GM12878 (cell line): ENCODE measurements at regions not wholly inside any gene's neighbourhood (a gene's known extent, or its start where the extent isn't known, plus 50 kb on each side); places are given as distances from the start of the nearest gene placed in this dataset.

ENCODE experiments used
- ATAC-seq: fragments of 200-7000 bp; cut with Tn5 transposase; 3 replicates; pipeline ENCODE4 v1.9.1; 2020; ENCODE audit warnings: mild to moderate bottlenecking, moderate library complexity
- BruUV-seq: library from RNA; stranded (reverse); fragments of 400-500 nt; replicated peaks from 2 replicates; lab custom pipeline; 2021; lab: Mats Ljungman, UMichigan
- CTCF ChIA-PET: fragments of 300-600 bp; sonication (Branson Sonifier 250); formaldehyde crosslinking; extraction: SDS; loops from one replicate; lab custom pipeline; 2021; ENCODE audit warnings: inconsistent platforms; lab: Yijun Ruan, JAX
- POLR2A ChIA-PET: fragments of 350-600 bp; formaldehyde crosslinking; extraction: SDS; loops from one replicate; lab custom pipeline; 2021; ENCODE audit warnings: inconsistent platforms; lab: Charles Lee
- RAD21 ChIA-PET: fragments of 300-600 bp; sonication (Branson Sonifier 250); formaldehyde crosslinking; loops from one replicate; lab custom pipeline; 2023; ENCODE audit warnings: antibody characterized with exemption; ENCODE audit not compliant: unreplicated experiment; lab: Charles Lee
- SMC1A ChIA-PET: fragments of 300-600 bp; sonication (Branson Sonifier 250); formaldehyde crosslinking; loops from one replicate; lab custom pipeline; 2023; ENCODE audit not compliant: unreplicated experiment, uncharacterized antibody; lab: Charles Lee
- DNase-seq: peaks from one replicate; pipeline ENCODE4 v3.0.0-alpha.2; 2011; ENCODE audit warnings: low read depth, low spot score
- FAIRE-seq: peaks from 3 replicates; lab custom pipeline; 2011; peaks lifted over from hg19 to GRCh38; lab: Jason Lieb, UNC
- H2AFZ ChIP-seq: 2 replicates; pipeline ENCODE4 v1.6.0; 2011; ENCODE audit warnings: low read depth, low read length, control low read depth; ENCODE audit not compliant: control insufficient read depth
- H3K27ac ChIP-seq: 2 replicates; pipeline ENCODE4 v1.5.1; 2011; ENCODE audit warnings: control low read depth; ENCODE audit not compliant: control insufficient read depth, insufficient read depth
- H3K27me3 ChIP-seq, 2 experiments: replicated peaks in 1 of 2; 2 replicates each; pipeline versions ENCODE4 v1.6.0 to v1.6.1; 2011; ENCODE audit warnings: low read length in 1 of 2; ENCODE audit not compliant: control insufficient read depth in 2 of 2, insufficient read depth in 2 of 2
- H3K36me3 ChIP-seq, 2 experiments: 2 replicates each; pipeline ENCODE4 v1.5.1; 2011; ENCODE audit warnings: low read length in 1 of 2; ENCODE audit not compliant: control insufficient read depth in 2 of 2, insufficient read depth in 2 of 2
- H3K4me1 ChIP-seq: 2 replicates; pipeline ENCODE4 v1.6.1; 2011; ENCODE audit warnings: mild to moderate bottlenecking, low read length, moderate library complexity, mixed read lengths; ENCODE audit not compliant: control insufficient read depth, insufficient read depth
- H3K4me2 ChIP-seq: 2 replicates; pipeline ENCODE4 v1.6.0; 2011; ENCODE audit warnings: control low read depth; ENCODE audit not compliant: control insufficient read depth, insufficient read depth
- H3K4me3 ChIP-seq: fragments of 200-600 bp; sonication (generic); 2 replicates; pipeline ENCODE4 v1.5.1; 2016
- H3K79me2 ChIP-seq: 2 replicates; pipeline ENCODE4 v1.6.0; 2011; ENCODE audit warnings: low read length; ENCODE audit not compliant: control insufficient read depth, insufficient read depth
- H3K9ac ChIP-seq: 2 replicates; pipeline ENCODE4 v1.8.0; 2011; ENCODE audit warnings: low read length, control low read depth, mixed read lengths; ENCODE audit not compliant: control insufficient read depth, insufficient read depth
- H3K9me3 ChIP-seq: replicated peaks from 3 replicates; pipeline ENCODE4 v1.5.1; 2011; ENCODE audit warnings: mild to moderate bottlenecking, low read length; ENCODE audit not compliant: control insufficient read depth, insufficient read depth
- H4K20me1 ChIP-seq: 2 replicates; pipeline ENCODE4 v1.6.0; 2011; ENCODE audit not compliant: control insufficient read depth, insufficient read depth
- BMI1 ChIP-seq: fragments of 450-650 bp; IDR thresholded peaks from 2 replicates; pipeline ENCODE4 v1.6.1; 2016; ENCODE audit warnings: mild to moderate bottlenecking, moderate library complexity, borderline replicate concordance
- CBX5 ChIP-seq: sonication (generic); IDR thresholded peaks from 2 replicates; pipeline ENCODE4 v1.6.1; 2016; ENCODE audit warnings: low read depth, moderate library complexity, mild to moderate bottlenecking, inconsistent platforms
- CHD1 ChIP-seq: IDR thresholded peaks from 2 replicates; pipeline ENCODE4 v1.6.1; 2012; ENCODE audit warnings: low read depth, low read length, improper control_type of control experiment
- DPF2 ChIP-seq: fragments of 450-650 bp; IDR thresholded peaks from 2 replicates; pipeline ENCODE4 v1.6.1; 2017; ENCODE audit warnings: mild to moderate bottlenecking
- HDGF ChIP-seq: fragments of 450-650 bp; IDR thresholded peaks from 2 replicates; pipeline ENCODE4 v1.6.1; 2016; ENCODE audit warnings: antibody characterized with exemption
- NFIC ChIP-seq: IDR thresholded peaks from 2 replicates; pipeline ENCODE4 v1.6.1; 2012; ENCODE audit warnings: low read depth, mild to moderate bottlenecking, inconsistent platforms, low read length, moderate library complexity
- STAT3 ChIP-seq: IDR thresholded peaks from 2 replicates; pipeline ENCODE4 v1.6.1; 2011; ENCODE audit warnings: low read depth, low read length, improper control_type of control experiment
- SUPT20H ChIP-seq: IDR thresholded peaks from 2 replicates; pipeline ENCODE4 v1.6.1; 2011; ENCODE audit warnings: low read depth, mild to moderate bottlenecking, low read length, moderate library complexity, borderline replicate concordance; ENCODE audit not compliant: control insufficient read depth
- ZNF217 ChIP-seq: fragments of 450-650 bp; IDR thresholded peaks from 2 replicates; pipeline ENCODE4 v1.6.1; 2017; ENCODE audit warnings: antibody characterized with exemption, mild to moderate bottlenecking
- WGBS: methylation state at CpG from one replicate; pipeline ENCODE4 v1.1.6; 2016; ENCODE audit warnings: low lambda C conversion rate; ENCODE audit not compliant: insufficient replicate concordance, insufficient coverage; ENCODE audit errors: missing lambda C conversion rate; 5-methylcytosine and 5-hydroxymethylcytosine counted together
- in situ Hi-C: fragments of 300-500 bp; cut with MboI; formaldehyde crosslinking; loops from 9 replicates; pipeline ENCODE4 v1.14.3; 2018; ENCODE audit warnings: mixed read lengths
- intact Hi-C: fragments of 100-400 bp; cut with micrococcal nuclease; formaldehyde crosslinking; loops from one replicate; pipeline ENCODE4 v1.14.2; 2022; ENCODE audit not compliant: unreplicated experiment
- TF ChIP-seq, protein P1 (sequence below), 3 experiments: IDR thresholded peaks in 2 of 3; conservative IDR thresholded peaks in 1 of 3; 2 replicates each; pipeline ENCODE4 v1.5.1; 2011; ENCODE audit warnings: low read depth in 3 of 3, low read length in 3 of 3, mild to moderate bottlenecking in 3 of 3, control low read depth in 2 of 3, moderate library complexity in 2 of 3, inconsistent platforms in 1 of 3, mixed read lengths in 1 of 3; ENCODE audit not compliant: control insufficient read depth in 2 of 3, insufficient read depth in 1 of 3; ENCODE audit errors: extremely low read depth in 1 of 3
- TF ChIP-seq, protein P2 (sequence below): fragments of 450-650 bp; IDR thresholded peaks from 2 replicates; pipeline ENCODE4 v1.6.1; 2016; ENCODE audit warnings: mild to moderate bottlenecking, moderate library complexity, borderline replicate concordance
- TF ChIP-seq, protein P3 (sequence below): fragments of 450-650 bp; IDR thresholded peaks from 2 replicates; pipeline ENCODE4 v1.6.1; 2017; ENCODE audit warnings: mild to moderate bottlenecking

DNA sequence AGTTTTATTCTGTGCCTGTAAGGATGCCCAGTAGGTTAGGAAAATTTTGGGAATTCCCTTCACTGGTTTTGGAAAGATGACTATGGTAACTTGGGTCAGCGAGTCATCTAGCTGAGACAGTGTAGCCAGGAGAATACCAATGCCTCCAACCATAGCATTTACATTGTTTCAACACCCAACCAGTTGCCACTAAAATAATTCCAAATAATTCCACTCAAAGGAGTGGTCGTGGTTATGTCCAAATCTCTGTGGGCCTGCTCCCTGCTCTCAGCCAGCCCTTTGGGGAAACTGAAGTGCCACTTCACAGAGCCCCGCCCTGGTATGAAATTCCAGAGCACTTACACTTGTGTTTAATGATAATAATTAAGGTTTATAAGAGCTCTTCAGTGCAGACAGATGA, 310.5 kb downstream of the PLK2 start:
- CTCF ChIA-PET, result no interaction called here
- in situ Hi-C loops, result no loop called here

DNA sequence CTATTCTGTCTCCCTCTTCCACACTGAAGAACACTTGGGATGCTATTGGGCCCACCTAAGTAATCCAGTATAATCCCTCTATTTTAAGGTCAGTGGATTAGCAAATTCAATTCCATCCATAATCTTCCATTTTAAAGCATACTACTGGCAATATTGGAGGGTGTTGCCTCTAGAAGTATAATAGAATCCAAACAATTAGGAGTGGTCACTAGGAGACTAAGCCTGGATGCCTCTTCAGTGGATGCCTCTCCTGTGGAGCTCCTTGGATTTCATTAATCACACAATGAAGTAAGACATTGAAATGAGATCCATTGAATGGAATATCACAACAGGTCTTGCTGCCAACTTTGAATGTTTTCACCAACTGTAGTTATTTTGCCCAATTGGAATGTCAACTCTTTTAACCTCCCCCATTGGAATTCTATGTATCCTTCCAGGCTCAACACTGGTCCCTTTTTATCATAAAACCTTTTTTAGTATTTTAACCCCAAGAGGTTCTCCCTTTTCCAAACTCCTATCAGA, 311.6 kb downstream of the PLK2 start:
- BruUV-seq, result no TSS peak
- H3K79me2 ChIP-seq, result no peaks in the 10 kb centered on the region
- no peaks in the 10 kb centered on the region for H4K20me1 ChIP-seq
- H3K9ac ChIP-seq, result no peak overlapping the region
- no peak for FAIRE-seq
- POLR2A ChIA-PET, result no interaction called here
- H2AFZ ChIP-seq, result no peak overlapping the region
- RAD21 ChIA-PET, result no interaction called here
- in situ Hi-C loops (no loop called here), intact Hi-C loops (no loop called here)
- H3K27ac ChIP-seq, result no peak overlapping the region
- no peaks in the 10 kb centered on the region for H3K4me1 ChIP-seq
- DNase-seq, result no peak
- CTCF ChIA-PET, result interaction anchor here (0.7 to 1.0 kb wide), 2 partner anchors 11 to 62 kb away, joined by 3 read pairs; no protein-coding TSS in a partner anchor
- H3K4me2 ChIP-seq, result no peak overlapping the region
- SMC1A ChIA-PET, result no interaction called here
- H3K9me3 ChIP-seq, result no peaks in the 10 kb centered on the region
- H3K4me3 ChIP-seq, result no peak overlapping the region
- H3K27me3 ChIP-seq, result no peaks in the 10 kb centered on the region
- no peaks in the 10 kb centered on the region for H3K36me3 ChIP-seq
- no peak for ATAC-seq
- no peak for TF ChIP-seq STAT3
- TF ChIP-seq, protein P1, sequence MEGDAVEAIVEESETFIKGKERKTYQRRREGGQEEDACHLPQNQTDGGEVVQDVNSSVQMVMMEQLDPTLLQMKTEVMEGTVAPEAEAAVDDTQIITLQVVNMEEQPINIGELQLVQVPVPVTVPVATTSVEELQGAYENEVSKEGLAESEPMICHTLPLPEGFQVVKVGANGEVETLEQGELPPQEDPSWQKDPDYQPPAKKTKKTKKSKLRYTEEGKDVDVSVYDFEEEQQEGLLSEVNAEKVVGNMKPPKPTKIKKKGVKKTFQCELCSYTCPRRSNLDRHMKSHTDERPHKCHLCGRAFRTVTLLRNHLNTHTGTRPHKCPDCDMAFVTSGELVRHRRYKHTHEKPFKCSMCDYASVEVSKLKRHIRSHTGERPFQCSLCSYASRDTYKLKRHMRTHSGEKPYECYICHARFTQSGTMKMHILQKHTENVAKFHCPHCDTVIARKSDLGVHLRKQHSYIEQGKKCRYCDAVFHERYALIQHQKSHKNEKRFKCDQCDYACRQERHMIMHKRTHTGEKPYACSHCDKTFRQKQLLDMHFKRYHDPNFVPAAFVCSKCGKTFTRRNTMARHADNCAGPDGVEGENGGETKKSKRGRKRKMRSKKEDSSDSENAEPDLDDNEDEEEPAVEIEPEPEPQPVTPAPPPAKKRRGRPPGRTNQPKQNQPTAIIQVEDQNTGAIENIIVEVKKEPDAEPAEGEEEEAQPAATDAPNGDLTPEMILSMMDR (IDR thresholded peaks at IDR 0.05 in 2 of 3, conservative IDR thresholded peaks at IDR 0.05 in 1 of 3; ENCODE audit: control insufficient read depth in 2 of 3, extremely low read depth in 1 of 3, insufficient read depth in 1 of 3, low read depth in 3 of 3, low read length in 3 of 3), result no peak
- TF ChIP-seq, protein P2, sequence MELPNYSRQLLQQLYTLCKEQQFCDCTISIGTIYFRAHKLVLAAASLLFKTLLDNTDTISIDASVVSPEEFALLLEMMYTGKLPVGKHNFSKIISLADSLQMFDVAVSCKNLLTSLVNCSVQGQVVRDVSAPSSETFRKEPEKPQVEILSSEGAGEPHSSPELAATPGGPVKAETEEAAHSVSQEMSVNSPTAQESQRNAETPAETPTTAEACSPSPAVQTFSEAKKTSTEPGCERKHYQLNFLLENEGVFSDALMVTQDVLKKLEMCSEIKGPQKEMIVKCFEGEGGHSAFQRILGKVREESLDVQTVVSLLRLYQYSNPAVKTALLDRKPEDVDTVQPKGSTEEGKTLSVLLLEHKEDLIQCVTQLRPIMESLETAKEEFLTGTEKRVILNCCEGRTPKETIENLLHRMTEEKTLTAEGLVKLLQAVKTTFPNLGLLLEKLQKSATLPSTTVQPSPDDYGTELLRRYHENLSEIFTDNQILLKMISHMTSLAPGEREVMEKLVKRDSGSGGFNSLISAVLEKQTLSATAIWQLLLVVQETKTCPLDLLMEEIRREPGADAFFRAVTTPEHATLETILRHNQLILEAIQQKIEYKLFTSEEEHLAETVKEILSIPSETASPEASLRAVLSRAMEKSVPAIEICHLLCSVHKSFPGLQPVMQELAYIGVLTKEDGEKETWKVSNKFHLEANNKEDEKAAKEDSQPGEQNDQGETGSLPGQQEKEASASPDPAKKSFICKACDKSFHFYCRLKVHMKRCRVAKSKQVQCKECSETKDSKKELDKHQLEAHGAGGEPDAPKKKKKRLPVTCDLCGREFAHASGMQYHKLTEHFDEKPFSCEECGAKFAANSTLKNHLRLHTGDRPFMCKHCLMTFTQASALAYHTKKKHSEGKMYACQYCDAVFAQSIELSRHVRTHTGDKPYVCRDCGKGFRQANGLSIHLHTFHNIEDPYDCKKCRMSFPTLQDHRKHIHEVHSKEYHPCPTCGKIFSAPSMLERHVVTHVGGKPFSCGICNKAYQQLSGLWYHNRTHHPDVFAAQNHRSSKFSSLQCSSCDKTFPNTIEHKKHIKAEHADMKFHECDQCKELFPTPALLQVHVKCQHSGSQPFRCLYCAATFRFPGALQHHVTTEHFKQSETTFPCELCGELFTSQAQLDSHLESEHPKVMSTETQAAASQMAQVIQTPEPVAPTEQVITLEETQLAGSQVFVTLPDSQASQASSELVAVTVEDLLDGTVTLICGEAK, result no peak

More for the DNA sequence above, 310.5 kb downstream of the PLK2 start:
- Histone ChIP-seq H2AFZ (no peak overlapping the region), H3K4me3 (no peak overlapping the region), H4K20me1 (no peaks in the 10 kb centered on the region), H3K4me1 (no peaks in the 10 kb centered on the region), H3K79me2 (no peaks in the 10 kb centered on the region), H3K27ac (no peak overlapping the region), H3K9ac (no peak overlapping the region), H3K9me3 (no peaks in the 10 kb centered on the region), H3K36me3 (no peaks in the 10 kb centered on the region), H3K27me3 (no peaks in the 10 kb centered on the region), H3K4me2 (no peak overlapping the region)
- no peak for ATAC-seq
- ChIA-PET SMC1A (no interaction called here), RAD21 (no interaction called here), POLR2A (no interaction called here)
- FAIRE-seq, result no peak
- DNase-seq, result no peak
- WGBS, result 44% methylated on average over 3 of the region's 3 CpGs
- TF ChIP-seq CHD1 (no peak), CBX5 (no peak), BMI1 (no peak), DPF2 (no peak), ZNF217 (no peak), HDGF (no peak), NFIC (no peak), SUPT20H (no peak)
- TF ChIP-seq, protein P3, sequence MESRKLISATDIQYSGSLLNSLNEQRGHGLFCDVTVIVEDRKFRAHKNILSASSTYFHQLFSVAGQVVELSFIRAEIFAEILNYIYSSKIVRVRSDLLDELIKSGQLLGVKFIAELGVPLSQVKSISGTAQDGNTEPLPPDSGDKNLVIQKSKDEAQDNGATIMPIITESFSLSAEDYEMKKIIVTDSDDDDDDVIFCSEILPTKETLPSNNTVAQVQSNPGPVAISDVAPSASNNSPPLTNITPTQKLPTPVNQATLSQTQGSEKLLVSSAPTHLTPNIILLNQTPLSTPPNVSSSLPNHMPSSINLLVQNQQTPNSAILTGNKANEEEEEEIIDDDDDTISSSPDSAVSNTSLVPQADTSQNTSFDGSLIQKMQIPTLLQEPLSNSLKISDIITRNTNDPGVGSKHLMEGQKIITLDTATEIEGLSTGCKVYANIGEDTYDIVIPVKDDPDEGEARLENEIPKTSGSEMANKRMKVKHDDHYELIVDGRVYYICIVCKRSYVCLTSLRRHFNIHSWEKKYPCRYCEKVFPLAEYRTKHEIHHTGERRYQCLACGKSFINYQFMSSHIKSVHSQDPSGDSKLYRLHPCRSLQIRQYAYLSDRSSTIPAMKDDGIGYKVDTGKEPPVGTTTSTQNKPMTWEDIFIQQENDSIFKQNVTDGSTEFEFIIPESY, result no peak
- BruUV-seq, result no TSS peak
- intact Hi-C loops, result no loop called here
